ENCODE measurements at regions not wholly inside any gene's neighbourhood (a gene's known extent, or its start where the extent isn't known, plus 50 kb on each side); places are given as distances from the start of the nearest gene placed in this dataset.

DNA sequence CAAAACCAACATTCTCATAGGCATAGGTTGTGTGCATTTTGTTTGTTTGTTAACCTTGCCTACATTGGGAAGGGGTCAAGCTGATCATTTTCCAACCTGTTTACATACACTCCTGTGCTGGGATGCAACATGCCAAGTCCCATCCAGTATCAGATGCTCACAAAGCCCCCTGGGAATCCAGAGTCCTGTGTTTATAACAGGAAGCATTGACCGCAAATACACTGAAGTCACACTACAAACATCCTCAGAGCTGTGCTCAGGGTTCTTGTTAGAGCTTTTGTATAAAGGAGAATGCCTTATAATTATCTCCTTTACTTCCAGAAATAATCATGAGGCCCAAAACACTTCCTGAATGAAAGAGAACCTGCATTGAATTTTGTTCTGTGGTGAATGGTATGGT lies 488.7 kb upstream of the TCF4 start:
- TF ChIP-seq NFE2L2 (IDR thresholded peaks at IDR 0.05; ENCODE audit: low read depth, low read length) (no peak), POLR2A (IDR thresholded peaks at IDR 0.05; ENCODE audit: low read depth, low read length) (no peak), CHD1 (IDR thresholded peaks at IDR 0.05; ENCODE audit: low read depth, low read length) (no peak), RAD21 (IDR thresholded peaks at IDR 0.05; ENCODE audit: low read length) (no peak), RFX5 (IDR thresholded peaks at IDR 0.05; ENCODE audit: low read depth, low read length) (no peak), SMC3 (IDR thresholded peaks at IDR 0.05; ENCODE audit: low read depth, low read length) (no peak), MXI1 (IDR thresholded peaks at IDR 0.05; ENCODE audit: borderline replicate concordance, low read depth, low read length) (no peak), USF2 (IDR thresholded peaks at IDR 0.05; ENCODE audit: low read depth, low read length) (no peak), CEBPB (IDR thresholded peaks at IDR 0.05; ENCODE audit: low read depth, low read length) (no peak), MAZ (IDR thresholded peaks at IDR 0.05; ENCODE audit: borderline replicate concordance, low read depth, low read length) (no peak), MAFK (IDR thresholded peaks at IDR 0.05; ENCODE audit: low read depth, low read length) (no peak), BHLHE40 (IDR thresholded peaks at IDR 0.05; ENCODE audit: low read depth, low read length) (no peak)
- TF ChIP-seq, protein P1, sequence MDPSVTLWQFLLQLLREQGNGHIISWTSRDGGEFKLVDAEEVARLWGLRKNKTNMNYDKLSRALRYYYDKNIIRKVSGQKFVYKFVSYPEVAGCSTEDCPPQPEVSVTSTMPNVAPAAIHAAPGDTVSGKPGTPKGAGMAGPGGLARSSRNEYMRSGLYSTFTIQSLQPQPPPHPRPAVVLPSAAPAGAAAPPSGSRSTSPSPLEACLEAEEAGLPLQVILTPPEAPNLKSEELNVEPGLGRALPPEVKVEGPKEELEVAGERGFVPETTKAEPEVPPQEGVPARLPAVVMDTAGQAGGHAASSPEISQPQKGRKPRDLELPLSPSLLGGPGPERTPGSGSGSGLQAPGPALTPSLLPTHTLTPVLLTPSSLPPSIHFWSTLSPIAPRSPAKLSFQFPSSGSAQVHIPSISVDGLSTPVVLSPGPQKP (IDR thresholded peaks at IDR 0.05; ENCODE audit: borderline replicate concordance, low read depth, low read length), result no peak
- TF ChIP-seq, protein P2, sequence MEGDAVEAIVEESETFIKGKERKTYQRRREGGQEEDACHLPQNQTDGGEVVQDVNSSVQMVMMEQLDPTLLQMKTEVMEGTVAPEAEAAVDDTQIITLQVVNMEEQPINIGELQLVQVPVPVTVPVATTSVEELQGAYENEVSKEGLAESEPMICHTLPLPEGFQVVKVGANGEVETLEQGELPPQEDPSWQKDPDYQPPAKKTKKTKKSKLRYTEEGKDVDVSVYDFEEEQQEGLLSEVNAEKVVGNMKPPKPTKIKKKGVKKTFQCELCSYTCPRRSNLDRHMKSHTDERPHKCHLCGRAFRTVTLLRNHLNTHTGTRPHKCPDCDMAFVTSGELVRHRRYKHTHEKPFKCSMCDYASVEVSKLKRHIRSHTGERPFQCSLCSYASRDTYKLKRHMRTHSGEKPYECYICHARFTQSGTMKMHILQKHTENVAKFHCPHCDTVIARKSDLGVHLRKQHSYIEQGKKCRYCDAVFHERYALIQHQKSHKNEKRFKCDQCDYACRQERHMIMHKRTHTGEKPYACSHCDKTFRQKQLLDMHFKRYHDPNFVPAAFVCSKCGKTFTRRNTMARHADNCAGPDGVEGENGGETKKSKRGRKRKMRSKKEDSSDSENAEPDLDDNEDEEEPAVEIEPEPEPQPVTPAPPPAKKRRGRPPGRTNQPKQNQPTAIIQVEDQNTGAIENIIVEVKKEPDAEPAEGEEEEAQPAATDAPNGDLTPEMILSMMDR (conservative IDR thresholded peaks at IDR 0.05; ENCODE audit: low read depth, low read length), result no peak

All from IMR-90 (cell line).